Heart left ventricle (tissue), 16 donors: ENCODE measurements at regions not wholly inside any gene's neighbourhood (a gene's known extent, or its start where the extent isn't known, plus 50 kb on each side); places are given as distances from the start of the nearest gene placed in this dataset.
"Not testable (repeated sequence)": the region's sequence is repeated elsewhere in the genome, so short reads cannot be mapped to it uniquely, and the experiment has no call there.

ENCODE experiments used
- ATAC-seq, 4 donors: fragments of 200-7000 bp; cut with Tn5 transposase; one replicate each; pipeline ENCODE4 v1.9.1; 2020 to 2022; ENCODE audit warnings: moderate library complexity in 4 of 4, mild to moderate bottlenecking in 3 of 4, moderate number of reproducible peaks in 1 of 4
- DNase-seq, 5 donors: peaks; one replicate each; pipeline ENCODE4 v3.0.0-alpha.2; 2020
- H3K27ac ChIP-seq, 12 donors: fragments of 200-600 bp; sonication (generic) in 4 of 12; one replicate each; pipeline versions ENCODE4 v1.5.0 to v1.8.0; 2016 to 2022; ENCODE audit warnings: mild to moderate bottlenecking in 2 of 12
- H3K27me3 ChIP-seq, 9 donors: fragments of 200-600 bp; sonication (generic) in 2 of 9; one replicate each; pipeline versions ENCODE4 v1.5.1 to v1.8.0; 2016 to 2022; ENCODE audit warnings: mild to moderate bottlenecking in 3 of 9
- H3K36me3 ChIP-seq, 9 donors: fragments of 200-600 bp; sonication (generic) in 2 of 9; one replicate each; pipeline versions ENCODE4 v1.5.0 to v1.8.0; 2018 to 2022; ENCODE audit warnings: mild to moderate bottlenecking in 2 of 9
- H3K4me1 ChIP-seq, 12 donors: fragments of 200-600 bp; sonication (generic) in 4 of 12; one replicate each; pipeline versions ENCODE4 v1.5.0 to v1.8.0; 2016 to 2022; ENCODE audit warnings: mild to moderate bottlenecking in 3 of 12
- H3K4me3 ChIP-seq, 12 donors: fragments of 200-600 bp; sonication (generic) in 4 of 12; one replicate each; pipeline versions ENCODE4 v1.5.0 to v1.8.0; 2017 to 2022; ENCODE audit warnings: mild to moderate bottlenecking in 9 of 12, moderate library complexity in 4 of 12
- H3K9me3 ChIP-seq, 12 donors: fragments of 200-600 bp; sonication (generic) in 4 of 12; one replicate each; pipeline versions ENCODE4 v1.5.0 to v1.8.0; 2016 to 2022; ENCODE audit warnings: mild to moderate bottlenecking in 1 of 12
- POLR2A ChIP-seq, 2 donors: fragments of 450-650 bp; IDR thresholded peaks; one replicate each; pipeline ENCODE4 v1.6.1; 2017; ENCODE audit warnings: antibody characterized with exemption in 2 of 2, mild to moderate bottlenecking in 2 of 2, moderate library complexity in 2 of 2
- WGBS, 4 donors: extraction: QIAGEN DNeasy Blood & Tissue Kit in 2 of 4; methylation state at CpG; one replicate each; pipeline versions ENCODE4 v1.1.5 to v1.1.7; 2013 to 2018; 5-methylcytosine and 5-hydroxymethylcytosine counted together
- intact Hi-C, 10 donors: fragments of 100-400 bp; cut with DNase I; formaldehyde crosslinking; loops; one replicate each; pipeline versions ENCODE4 v1.11.1 to v1.14.2; 2022
- TF ChIP-seq, protein P1 (sequence below), 12 donors: fragments of 200-600 bp; sonication (generic) in 4 of 12; IDR thresholded peaks; one replicate each; pipeline versions ENCODE4 v1.5.0 to v1.8.0; 2018 to 2022; ENCODE audit warnings: antibody characterized with exemption in 12 of 12, mild to moderate bottlenecking in 5 of 12
- donor health status: ischemic (EF 13 %, LVEDD 7.1; RV severe dilation, severe dysfunction).
- donor health status: healthy with polysubstance abuse.
- donor health status: DM: no; HTN: yes; CAD: no.
- donor health status: DM: no; HTN: no; CAD: no.
- donor health status: ischemic (EF 25% LVEDD 6.9; RV normal size, moderate dysfunction).
- donor health status: ischemic (EF 25% LVEDD 5.7; RV mildly dilated, moderate dysfunction).
- donor health status: healthy.
- donor health status: DM: yes; HTN: yes; CAD: no.
- donor health status: ischemic (EF 35%, LVEDD 5.7; RV mildly dilated, moderate dysfunction).
- donor health status: nonischemic (EF 11% LVEDD 7.7; RV severe dilation, severe dysfunction).
- donor health status: DM: yes; HTN: yes; CAD: no.
- donor health status: PGD.
- donor health status: ischemic (EF 29% LVEDD 5.4; RV normal size, mild dysfunction).
- donor health status: nonischemic (EF 23%, LVEDD 6.1; RV moderate dilation, normal function).

DNA sequence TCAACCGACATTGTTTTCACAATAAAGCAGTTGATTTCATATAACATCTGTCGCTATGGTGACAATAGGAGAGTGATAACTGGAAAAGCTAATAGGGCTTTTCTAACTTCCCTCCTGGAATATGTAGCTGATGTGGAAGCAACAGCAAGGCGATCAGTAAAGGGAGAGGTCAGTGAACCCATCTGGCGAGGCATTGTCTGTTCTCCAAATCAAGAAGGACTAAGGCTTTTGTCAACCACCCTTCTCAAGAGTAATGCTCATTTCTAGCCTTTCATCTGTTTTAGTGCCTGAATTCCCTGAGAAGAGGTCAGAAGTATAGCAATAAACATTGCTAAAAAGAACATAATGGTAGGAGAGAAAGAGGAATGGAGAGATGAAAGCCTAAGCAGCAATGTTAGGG is 201.3 kb downstream of the AKAP7 start:
- no peaks in the 10 kb centered on the region for H3K36me3 ChIP-seq
- intact Hi-C loops, result loop anchor here in 1 of 10 donors (10.0 kb wide), 1 partner anchor 118 kb away; no protein-coding TSS in a partner anchor
- H3K27me3 ChIP-seq, result no peaks in the 10 kb centered on the region
- WGBS, 4 donors, result 71 to 78% (median 74%) methylated on average over 4 of the region's 4 CpGs
- no peak overlapping the region for H3K4me3 ChIP-seq
- no peak for ATAC-seq
- no peaks in the 10 kb centered on the region for H3K9me3 ChIP-seq
- H3K27ac ChIP-seq, result no peak overlapping the region
- DNase-seq, result no peak
- no peaks in the 10 kb centered on the region for H3K4me1 ChIP-seq
- TF ChIP-seq, protein P1, sequence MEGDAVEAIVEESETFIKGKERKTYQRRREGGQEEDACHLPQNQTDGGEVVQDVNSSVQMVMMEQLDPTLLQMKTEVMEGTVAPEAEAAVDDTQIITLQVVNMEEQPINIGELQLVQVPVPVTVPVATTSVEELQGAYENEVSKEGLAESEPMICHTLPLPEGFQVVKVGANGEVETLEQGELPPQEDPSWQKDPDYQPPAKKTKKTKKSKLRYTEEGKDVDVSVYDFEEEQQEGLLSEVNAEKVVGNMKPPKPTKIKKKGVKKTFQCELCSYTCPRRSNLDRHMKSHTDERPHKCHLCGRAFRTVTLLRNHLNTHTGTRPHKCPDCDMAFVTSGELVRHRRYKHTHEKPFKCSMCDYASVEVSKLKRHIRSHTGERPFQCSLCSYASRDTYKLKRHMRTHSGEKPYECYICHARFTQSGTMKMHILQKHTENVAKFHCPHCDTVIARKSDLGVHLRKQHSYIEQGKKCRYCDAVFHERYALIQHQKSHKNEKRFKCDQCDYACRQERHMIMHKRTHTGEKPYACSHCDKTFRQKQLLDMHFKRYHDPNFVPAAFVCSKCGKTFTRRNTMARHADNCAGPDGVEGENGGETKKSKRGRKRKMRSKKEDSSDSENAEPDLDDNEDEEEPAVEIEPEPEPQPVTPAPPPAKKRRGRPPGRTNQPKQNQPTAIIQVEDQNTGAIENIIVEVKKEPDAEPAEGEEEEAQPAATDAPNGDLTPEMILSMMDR (IDR thresholded peaks at IDR 0.05), result no peak
- no peak for TF ChIP-seq POLR2A (IDR thresholded peaks at IDR 0.05)

DNA sequence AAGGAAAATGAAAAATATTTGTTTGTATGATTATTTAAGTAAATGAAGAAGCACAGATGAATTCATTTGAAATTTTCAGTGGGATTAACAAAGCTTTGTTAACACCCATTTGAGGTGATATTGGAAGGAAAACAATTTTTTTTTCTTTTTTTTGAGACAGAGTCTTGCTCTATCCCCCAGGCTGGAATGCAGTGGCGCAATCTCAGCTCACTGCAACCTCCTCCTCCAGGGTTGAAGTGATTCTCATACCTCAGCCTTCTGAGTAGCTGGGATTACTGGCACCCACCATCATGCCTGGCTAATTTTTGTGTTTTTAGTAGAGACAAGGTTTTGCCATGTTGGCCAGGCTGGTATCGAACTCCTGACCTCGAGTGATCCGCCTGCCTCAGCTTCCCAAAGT is 211.6 kb downstream of the AKAP7 start:
- ATAC-seq, DNase-seq, H3K27ac ChIP-seq, H3K9me3 ChIP-seq, H3K4me1 ChIP-seq, intact Hi-C loops, H3K27me3 ChIP-seq, H3K36me3 ChIP-seq, H3K4me3 ChIP-seq: not testable (repeated sequence)
- 85 to 98% (median 93%) methylated on average over 4 of the region's 4 CpGs for WGBS, 4 donors

DNA sequence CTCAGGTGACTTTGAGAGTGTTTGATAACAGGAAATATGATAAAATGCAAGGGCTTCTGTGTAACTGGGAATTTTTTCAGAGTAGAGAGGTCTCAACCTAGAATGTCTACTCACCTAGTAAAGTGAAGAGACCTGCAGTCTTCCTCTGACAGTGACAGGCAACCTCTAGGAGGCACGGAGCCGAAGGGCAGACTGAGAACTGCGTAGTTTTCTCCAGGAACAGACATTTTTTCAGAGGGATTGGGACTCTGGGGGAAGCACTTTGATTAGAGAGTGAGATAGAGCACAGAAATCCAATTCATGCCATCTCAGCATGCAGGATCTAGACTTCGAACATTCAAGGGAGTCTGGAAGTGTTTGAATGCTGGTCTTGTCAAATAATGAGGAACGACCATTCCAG is 213.3 kb downstream of the AKAP7 start:
- no peaks in the 10 kb centered on the region for H3K4me1 ChIP-seq
- no peak overlapping the region for H3K27ac ChIP-seq
- 64 to 67% (median 66%) methylated on average over 5 of the region's 5 CpGs for WGBS, 4 donors
- H3K9me3 ChIP-seq, result no peaks in the 10 kb centered on the region
- ATAC-seq, result no peak
- TF ChIP-seq, protein P1 (IDR thresholded peaks at IDR 0.05), result no peak
- TF ChIP-seq POLR2A (IDR thresholded peaks at IDR 0.05), result no peak
- DNase-seq, result no peak
- no peak overlapping the region for H3K4me3 ChIP-seq
- no peaks in the 10 kb centered on the region for H3K27me3 ChIP-seq
- intact Hi-C loops, result no loop called here
- no peaks in the 10 kb centered on the region for H3K36me3 ChIP-seq

DNA sequence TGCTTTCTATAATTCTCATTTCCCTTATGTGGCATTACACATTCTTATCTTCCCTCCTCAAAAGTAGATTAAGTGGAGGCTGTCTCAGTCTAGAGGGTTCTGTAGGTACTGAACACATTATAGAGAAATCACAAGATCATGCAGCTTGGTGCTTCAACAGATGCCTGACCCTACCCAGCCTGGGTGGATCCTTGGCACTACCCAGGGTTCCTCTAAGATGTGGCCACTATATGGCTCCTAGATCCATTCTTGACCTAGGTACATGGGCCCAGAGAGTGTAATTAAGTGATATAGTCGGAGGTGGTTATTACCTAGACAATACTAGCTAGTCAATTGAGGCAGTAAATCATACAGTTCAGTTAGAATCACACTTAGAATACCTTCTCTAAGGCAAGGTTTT is 213.9 kb downstream of the AKAP7 start:
- intact Hi-C loops, result no loop called here
- H3K9me3 ChIP-seq, result no peaks in the 10 kb centered on the region

DNA sequence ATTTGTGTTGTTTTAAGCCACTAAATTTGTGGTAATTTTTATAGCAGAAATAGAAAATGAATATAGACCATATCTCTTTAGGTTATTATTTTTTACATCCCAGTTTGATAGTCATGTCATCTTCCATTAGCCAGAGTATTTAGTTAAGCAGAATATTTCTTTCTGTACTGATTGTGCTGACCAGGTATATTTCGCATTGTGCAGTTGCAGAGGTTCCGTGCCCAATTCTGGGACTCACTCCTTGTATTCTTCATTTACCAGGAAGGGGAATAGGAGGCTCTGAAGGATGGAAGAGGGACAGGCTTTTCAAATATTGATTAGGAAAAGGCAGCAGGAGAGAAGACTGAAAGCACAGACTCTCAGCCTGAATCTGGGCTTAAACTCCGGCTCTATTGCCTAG is 217.8 kb downstream of the AKAP7 start:
- TF ChIP-seq, protein P1 (IDR thresholded peaks at IDR 0.05), result no peak
- TF ChIP-seq POLR2A (IDR thresholded peaks at IDR 0.05), result no peak
- ATAC-seq (no peak), DNase-seq (no peak)
- Histone ChIP-seq H3K27ac (no peak overlapping the region), H3K4me1 (no peaks in the 10 kb centered on the region), H3K36me3 (no peaks in the 10 kb centered on the region), H3K4me3 (no peak overlapping the region), H3K9me3 (no peaks in the 10 kb centered on the region), H3K27me3 (no peaks in the 10 kb centered on the region)
- 93 to 97% (median 96%) methylated on average over 3 of the region's 3 CpGs for WGBS, 4 donors
- intact Hi-C loops, result no loop called here

More for the DNA sequence above, 213.9 kb downstream of the AKAP7 start:
- H3K27ac ChIP-seq, result no peak overlapping the region
- no peaks in the 10 kb centered on the region for H3K27me3 ChIP-seq
- no peak for TF ChIP-seq POLR2A (IDR thresholded peaks at IDR 0.05)
- TF ChIP-seq, protein P1 (IDR thresholded peaks at IDR 0.05), result no peak
- 40 to 90% (median 66%) methylated on average over 1 of the region's 1 CpG for WGBS, 4 donors
- DNase-seq, result no peak
- H3K4me3 ChIP-seq, result no peak overlapping the region
- no peaks in the 10 kb centered on the region for H3K36me3 ChIP-seq
- ATAC-seq, result no peak
- H3K4me1 ChIP-seq, result no peaks in the 10 kb centered on the region
